Right lung (tissue), 2 donors: ENCODE measurements at regions not wholly inside any gene's neighbourhood (a gene's known extent, or its start where the extent isn't known, plus 50 kb on each side); places are given as distances from the start of the nearest gene placed in this dataset.
"Not testable (repeated sequence)": the region's sequence is repeated elsewhere in the genome, so short reads cannot be mapped to it uniquely, and the experiment has no call there.

ENCODE experiments used
- DNase-seq, 2 donors: peaks; one replicate each; pipeline ENCODE4 v3.0.0-alpha.2; 2013

DNA sequence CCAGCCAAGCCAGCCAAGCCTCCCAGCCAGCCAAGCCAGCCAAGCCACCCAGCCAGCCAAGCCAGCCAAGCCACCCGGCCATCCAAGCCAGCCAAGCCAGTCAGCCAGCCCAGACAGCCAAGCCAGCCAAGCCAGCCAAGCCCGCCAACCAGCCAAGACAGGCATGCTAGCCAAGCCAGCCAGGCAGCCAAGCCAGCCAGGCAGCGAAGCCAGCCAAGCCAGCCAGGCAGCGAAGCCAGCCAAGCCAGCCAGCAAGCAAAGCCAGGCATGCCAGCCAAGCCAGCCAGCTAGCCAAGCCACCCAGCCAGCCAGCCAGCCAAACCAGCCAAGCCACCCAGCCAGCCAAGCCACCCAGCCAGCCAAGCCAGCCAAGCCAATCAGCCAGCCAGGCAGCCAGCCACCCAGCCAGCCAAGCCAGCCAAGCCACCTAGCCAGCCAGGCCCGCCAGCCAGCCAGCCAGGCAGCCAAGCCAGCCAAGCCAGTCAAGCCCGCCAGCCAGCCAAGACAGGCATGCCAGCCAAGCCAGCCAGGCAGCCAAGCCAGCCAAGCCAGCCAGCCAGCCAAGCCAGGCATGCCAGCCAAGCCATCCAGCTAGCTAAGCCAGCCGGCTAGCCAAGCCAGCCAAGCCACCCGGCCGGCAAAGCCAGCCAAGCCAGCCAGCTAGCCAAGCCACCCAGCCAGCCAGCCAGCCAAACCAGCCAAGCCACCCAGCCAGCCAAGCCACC is 318.5 kb upstream of the PLGLB2 start:
- not testable (repeated sequence) for DNase-seq

GRCh38 chr2:87429931-87430275 is 318.0 kb upstream of the PLGLB2 start:
- DNase-seq = not testable (repeated sequence)

DNA sequence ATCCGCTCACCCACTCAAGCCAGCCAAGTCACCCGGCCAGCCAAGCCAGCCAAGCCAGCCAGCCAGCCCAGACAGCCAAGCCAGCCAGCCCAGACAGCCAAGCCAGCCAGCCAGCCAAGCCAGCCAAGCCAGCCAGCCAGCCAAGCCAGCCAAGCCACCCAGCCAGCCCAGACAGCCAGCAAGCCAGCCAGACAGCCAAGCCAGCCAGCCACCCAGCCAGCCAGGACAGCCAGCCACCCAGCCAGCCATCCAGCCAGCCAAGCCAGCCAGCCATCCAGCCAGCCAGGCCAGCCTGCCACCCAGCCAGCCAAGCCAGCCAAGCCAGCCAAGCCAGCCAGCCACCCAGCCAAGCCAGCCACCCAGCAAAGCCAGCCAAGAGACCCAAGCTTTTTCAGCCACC is 316.8 kb upstream of the PLGLB2 start:
- not testable (repeated sequence) for DNase-seq

DNA sequence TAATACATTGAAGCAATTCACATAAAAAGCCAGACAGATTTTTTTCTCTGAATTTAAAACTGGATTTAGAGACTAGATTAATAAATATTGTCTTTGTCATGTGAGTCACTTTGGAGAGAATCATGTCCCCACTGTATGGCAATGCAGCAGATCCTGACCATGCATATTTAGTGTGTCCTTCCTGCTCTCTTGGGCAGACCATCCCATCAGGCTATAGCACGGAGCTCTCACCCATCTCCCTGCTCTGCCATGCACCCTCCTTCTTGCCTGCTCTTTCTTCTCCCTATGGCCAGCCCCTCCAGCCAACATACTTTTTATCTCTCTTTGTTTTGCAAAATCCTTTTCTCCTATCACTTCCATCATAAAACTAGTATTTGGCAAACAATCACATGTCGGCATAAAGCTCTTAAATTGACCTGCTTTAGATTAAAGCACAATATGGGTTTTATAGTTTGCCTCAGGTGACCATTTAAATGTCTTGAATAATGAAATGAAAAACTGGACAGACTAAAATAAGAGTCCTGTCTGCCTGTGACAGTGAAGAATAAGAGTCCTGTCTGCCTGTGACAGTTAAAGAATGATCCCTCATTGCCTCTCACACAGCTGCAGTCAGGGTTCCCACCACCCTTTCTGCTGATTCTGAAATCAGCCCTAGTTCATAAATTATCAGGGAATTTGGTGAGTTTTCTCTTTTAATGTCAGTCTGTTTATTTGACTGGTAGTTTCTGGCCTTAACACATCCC is 315.0 kb upstream of the PLGLB2 start:
- not testable (repeated sequence) for DNase-seq

GRCh38 chr2:87436007-87436406 is 311.9 kb upstream of the PLGLB2 start:
- not testable (repeated sequence) for DNase-seq

GRCh38 chr2:87437701-87438260 is 310.1 kb upstream of the PLGLB2 start:
- DNase-seq = not testable (repeated sequence)

DNA sequence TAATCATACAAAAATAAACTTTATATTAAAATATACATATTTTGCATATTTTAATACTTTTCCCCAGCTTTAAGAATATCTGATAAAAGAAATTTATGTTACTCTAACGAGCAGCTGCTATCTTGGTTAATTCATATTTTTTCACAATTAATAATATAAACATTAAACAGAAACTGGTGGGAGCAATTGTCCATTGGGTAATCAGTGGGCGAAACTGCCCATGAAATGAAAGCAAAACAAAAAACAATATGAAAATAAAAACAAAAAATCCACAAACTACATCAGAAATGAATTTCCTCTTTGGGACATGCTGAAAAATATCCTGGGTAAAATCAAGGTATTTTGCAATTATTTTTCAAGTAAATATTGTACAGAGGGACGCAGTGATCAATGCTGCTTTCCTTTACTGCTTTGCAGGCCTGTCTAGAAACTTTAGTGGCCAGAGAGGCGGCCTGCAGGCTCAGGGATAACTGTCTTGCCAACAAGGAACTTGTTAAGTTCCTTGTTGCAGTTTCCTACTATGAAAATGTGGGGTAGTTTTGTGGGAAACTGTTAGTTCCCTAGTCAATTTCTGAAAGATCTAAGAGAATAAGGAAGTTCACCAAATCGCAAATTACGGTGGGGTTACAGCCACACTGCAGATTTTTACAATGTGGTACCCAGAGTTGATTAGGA is 309.0 kb upstream of the PLGLB2 start:
- not testable (repeated sequence) for DNase-seq

DNA sequence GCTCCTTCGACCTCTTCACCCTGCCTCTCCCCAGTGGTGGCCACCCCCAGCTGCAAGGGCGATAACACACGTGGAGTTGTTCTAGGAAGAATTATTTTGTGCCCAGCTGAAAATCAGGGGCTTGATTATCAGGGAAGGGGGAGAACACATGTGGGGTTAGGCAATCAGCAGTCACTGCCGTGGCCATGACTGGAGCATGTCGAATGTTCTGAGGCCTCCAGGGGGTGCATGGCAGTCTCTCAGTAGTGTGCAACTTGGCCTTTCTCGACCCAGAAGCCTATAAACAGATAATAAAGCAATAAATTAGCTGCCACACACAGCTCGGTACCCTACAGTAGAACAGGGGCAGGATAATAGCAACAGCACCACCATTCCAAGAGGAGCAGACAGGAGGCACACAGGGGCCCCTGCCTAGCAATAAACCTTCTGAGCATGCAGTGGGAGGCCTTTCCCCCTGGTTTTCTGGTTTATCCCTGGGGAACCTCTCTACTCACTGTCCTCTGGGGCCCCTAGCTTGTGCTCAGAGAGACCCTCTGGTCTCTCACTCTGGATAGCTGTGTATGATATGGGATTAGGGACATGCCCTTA is 308.2 kb upstream of the PLGLB2 start:
- not testable (repeated sequence) for DNase-seq

- not testable (repeated sequence) for DNase-seq
These were observed 307.2 kb upstream of the PLGLB2 start for GRCh38 chr2:87440650-87441049.

DNA sequence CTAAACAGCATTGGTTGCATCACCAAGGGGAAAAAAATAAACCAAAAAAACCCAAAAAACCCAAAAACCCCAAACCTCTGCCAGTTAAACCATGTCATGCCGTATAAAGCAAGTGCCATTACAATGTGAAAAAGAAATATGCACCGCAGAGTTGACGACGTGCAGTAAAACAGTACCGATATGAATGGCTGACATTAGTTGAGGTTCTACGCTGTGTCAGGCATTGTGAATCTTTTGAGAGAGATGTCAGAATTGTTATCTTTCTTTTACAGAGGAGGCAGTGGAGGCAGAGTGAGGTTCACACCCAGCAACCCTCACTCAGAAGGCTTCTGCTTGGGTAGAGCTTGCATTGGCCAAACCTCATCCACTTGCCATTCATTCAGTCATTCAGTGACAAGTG is 306.5 kb upstream of the PLGLB2 start:
- DNase-seq = not testable (repeated sequence)

GRCh38 chr2:87442983-87443577 is 304.8 kb upstream of the PLGLB2 start:
- DNase-seq = not testable (repeated sequence)

- DNase-seq = not testable (repeated sequence)
These were observed 302.9 kb upstream of the PLGLB2 start for GRCh38 chr2:87444951-87445350.

DNA sequence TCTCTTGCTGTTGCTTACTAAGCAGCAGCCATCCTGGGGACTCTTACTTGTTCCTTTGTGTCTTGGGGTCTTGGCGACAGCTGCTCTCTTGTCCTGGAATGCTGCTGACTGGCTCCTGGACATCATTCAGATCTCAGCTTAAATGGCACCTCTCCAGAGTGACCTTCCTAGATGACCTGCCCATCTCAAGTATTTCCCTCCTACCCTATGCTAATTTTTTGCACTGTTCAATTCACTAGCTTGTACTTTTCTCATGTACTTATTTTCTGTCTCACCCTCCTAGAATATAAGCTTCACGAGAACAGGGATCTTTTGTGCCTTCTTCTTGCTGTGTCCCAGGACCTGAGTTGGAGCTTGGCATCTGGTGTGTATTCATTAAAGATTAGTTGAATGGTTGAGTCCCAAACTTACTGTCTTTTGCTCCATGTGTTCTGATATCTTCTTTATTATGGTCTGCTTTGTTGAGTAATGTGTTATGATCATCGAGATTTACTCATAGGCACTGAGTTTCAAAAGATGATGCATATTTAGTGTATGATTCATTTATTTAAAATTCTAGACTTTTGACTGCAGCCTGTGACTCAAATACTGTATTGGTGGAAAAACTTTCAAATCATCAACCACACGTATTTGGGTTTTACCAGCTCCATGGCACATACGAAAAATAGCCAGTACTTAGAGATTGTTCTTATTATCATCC is 302.1 kb upstream of the PLGLB2 start:
- not testable (repeated sequence) for DNase-seq

DNA sequence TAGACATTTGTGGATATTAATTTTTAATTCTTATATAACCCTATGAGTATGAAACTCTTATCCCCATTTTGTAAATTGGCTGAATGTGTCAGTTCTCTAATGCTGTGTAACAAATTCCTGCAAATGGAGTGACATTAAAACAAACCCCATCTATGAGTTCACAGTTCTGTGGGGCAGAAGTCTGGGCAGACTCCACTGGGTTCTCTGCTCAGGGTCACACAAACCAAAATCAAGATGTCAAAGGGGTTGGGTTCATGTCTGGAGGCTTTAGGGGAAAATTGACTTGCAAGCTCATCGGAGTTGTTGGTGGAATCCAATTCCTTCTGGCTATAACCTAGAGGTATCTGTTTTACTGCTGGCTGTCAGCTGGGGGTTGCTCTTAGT is 301.6 kb upstream of the PLGLB2 start:
- DNase-seq = not testable (repeated sequence)

DNA sequence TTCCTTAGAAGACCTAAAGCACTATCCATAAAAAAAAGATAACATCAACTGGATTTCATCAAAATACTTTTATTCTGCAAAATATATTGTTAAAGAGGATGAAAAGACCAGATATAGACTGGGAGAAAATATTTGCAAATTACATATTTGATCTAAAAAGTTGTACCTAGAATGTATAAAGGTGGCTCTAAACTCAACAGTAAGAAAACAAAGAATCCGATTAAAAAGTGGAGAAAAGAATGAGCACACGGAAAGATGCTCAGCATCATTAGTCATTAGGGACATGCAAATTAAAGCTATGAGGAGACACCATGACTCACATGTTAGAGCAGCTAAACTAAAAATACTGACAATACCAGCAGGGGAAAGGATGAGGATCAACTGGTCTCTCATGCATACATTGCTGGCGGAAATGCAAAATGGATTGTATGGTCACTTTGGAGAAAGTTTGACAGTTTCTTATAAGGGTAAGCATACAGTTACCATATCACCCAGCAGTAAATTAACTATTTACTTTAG is 298.4 kb upstream of the PLGLB2 start:
- not testable (repeated sequence) for DNase-seq

DNA sequence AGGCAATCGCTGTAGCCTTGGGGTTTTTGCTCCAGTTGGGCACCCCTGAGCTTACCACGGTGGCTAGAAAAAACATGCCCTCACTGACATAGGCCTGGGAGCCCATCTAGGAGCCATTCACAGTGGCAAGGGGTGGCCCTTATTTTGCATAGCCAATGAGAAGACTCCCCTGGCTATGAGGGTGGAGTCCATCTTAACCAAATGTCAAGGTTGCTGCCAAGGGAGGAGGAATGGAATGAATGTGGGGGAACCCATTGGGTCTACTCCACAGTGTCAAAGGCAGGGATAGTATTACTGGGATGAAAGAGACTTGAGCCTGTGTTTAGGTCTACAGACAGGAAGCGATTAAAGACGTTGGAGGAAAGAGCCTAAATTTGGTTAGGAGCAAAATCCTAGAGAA is 295.7 kb upstream of the PLGLB2 start:
- not testable (repeated sequence) for DNase-seq

DNA sequence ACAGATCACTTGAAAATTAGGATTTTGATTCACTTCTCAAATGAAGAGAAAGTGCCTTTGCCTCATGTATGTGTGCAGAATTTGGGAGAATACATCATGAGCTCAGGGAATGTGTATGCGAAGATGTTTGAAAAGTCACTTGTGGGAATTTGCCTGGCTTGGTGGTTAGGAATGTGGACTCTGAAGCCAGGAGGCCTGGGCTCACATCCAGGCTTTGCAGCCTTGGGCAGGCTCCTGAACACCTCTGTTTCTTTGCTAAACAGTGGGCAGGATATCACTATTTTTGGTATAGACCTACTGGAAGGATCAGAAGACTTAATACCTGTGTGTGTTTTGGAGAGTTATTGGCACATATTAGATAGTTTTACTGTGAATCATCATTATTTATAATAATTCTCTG is 295.0 kb upstream of the PLGLB2 start:
- DNase-seq = not testable (repeated sequence)

GRCh38 chr2:87453965-87454364 is 293.9 kb upstream of the PLGLB2 start:
- not testable (repeated sequence) for DNase-seq

DNA sequence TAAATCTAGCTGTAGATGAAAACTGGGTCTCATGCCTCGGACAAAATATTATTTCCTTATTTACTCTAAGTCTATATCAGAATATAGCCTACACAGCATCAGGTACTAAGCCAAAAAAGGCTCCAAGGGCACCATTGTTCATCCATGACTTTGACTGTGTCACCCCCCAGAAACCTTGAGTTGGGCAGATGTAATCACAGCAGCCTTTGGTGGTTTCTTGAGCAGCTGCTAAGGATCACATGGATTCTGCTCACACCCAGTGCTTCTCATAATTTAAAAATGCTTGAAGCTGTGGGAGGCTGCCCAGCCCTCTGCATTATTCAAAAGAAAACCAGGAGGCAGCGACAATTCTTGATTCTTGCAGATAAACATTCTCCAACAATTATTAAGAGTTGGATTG is 293.5 kb upstream of the PLGLB2 start:
- not testable (repeated sequence) for DNase-seq

GRCh38 chr2:87455209-87455853 is 292.6 kb upstream of the PLGLB2 start:
- DNase-seq = not testable (repeated sequence)
